C4-2B (cell line): ENCODE measurements at regions not wholly inside any gene's neighbourhood (a gene's known extent, or its start where the extent isn't known, plus 50 kb on each side); places are given as distances from the start of the nearest gene placed in this dataset.

Experiments used
- CTCF ChIP-seq: fragments of 450-650 bp; conservative IDR thresholded peaks from 2 replicates; pipeline ENCODE4 v1.5.1; 2017; ENCODE audit warnings: mild to moderate bottlenecking
- ZFX ChIP-seq: fragments of 450-650 bp; IDR thresholded peaks from 2 replicates; pipeline ENCODE4 v1.6.1; 2017

- TF ChIP-seq CTCF (no peak), ZFX (no peak)
These were observed 72.2 kb upstream of the PUDP start for GRCh38 chrX:7220121-7220520.
